HEK293T (cell line): ENCODE measurements at regions not wholly inside any gene's neighbourhood (a gene's known extent, or its start where the extent isn't known, plus 50 kb on each side); places are given as distances from the start of the nearest gene placed in this dataset.

Experiments used
- ELF4 ChIP-seq: fragments of 450-650 bp; IDR thresholded peaks from 2 replicates; pipeline ENCODE4 v1.6.1; 2017; ENCODE audit warnings: antibody characterized with exemption
- FOXA1 ChIP-seq: fragments of 450-650 bp; IDR thresholded peaks from 2 replicates; pipeline ENCODE4 v1.6.1; 2016; ENCODE audit warnings: mild to moderate bottlenecking
- TARDBP ChIP-seq: fragments of 450-650 bp; IDR thresholded peaks from 2 replicates; pipeline ENCODE4 v1.6.1; 2016

DNA sequence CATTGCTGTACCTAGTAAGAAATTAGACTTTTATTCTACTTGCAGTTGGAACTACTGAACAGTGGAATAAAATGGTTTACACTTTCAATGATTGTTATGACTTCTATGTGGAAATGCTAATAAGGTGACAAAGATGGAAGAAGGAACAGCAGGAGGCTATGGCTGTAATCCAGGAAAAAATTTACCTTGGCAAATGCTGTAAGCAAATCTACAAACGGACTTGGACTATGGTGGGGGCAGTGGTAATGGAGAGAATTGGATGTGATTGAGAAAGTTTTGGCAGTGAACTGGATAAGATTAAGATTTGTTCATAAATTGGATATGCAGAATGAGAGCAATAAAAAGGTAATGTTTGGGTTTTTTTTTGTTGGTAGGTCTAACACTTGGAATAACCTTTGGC is 111.0 kb upstream of the ERBB4 start:
- TF ChIP-seq TARDBP (no peak), FOXA1 (no peak), ELF4 (no peak)
